SK-MEL-5 (cell line): ENCODE measurements at regions not wholly inside any gene's neighbourhood (a gene's known extent, or its start where the extent isn't known, plus 50 kb on each side); places are given as distances from the start of the nearest gene placed in this dataset.
A peak's percentile ranks its signal among the peaks of the same experiment; 100 is the strongest.

Experiments used
- DNase-seq: peaks from one replicate; pipeline ENCODE4 v3.0.0-alpha.2; 2016; ENCODE audit warnings: low read depth, low spot score
- in situ Hi-C: cut with HindIII; loops from 2 replicates; pipeline ENCODE4 v1.10.0; 2016; ENCODE audit warnings: low sequenced_read_pairs, high pct_unique_total_duplicates, low pct_unique_long_range_greater_than_20kb

- in situ Hi-C loops = no loop called here
- no peak for DNase-seq
Measured at GRCh38 chr4:24425863-24426262, 158.5 kb downstream of the DHX15 start.

DNA sequence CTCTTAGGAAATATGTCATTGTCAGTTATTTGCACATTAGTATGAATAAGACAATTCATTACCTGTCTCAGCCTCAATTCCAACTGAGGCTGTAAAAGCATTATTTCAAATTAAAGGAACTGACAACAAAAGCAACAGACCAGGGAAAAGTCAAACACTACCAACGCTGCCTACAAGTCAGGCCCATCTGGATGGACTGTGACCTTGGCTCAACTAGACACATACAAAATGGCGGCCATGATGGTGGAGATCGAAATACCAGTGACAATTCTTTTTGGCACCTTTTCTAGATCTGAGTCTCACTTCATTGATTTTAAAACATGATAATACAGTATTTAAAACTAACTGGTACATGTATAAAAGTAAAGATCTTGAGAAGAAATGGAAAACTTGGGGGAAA, 160.7 kb downstream of the DHX15 start:
- DNase-seq = no peak
- in situ Hi-C loops = no loop called here

DNA sequence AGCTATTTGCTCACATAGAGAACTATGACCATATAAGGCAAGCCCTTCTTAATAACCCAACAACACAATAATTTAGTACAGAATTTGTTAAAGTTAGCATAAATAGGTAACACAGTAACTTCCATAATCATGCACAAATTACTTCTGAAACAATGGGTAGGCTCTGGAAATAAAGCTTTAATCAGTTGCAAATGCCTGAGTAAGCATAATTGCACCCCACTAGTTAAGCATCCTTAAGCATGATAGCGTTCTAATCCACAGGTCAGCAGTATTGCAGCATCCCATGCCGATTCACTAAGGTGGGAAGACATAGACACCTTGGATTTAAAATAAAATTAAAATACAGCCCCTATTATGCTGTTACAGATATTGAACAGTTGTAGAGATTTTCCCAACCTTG, 161.7 kb downstream of the DHX15 start:
- in situ Hi-C loops = no loop called here
- no peak for DNase-seq

DNA sequence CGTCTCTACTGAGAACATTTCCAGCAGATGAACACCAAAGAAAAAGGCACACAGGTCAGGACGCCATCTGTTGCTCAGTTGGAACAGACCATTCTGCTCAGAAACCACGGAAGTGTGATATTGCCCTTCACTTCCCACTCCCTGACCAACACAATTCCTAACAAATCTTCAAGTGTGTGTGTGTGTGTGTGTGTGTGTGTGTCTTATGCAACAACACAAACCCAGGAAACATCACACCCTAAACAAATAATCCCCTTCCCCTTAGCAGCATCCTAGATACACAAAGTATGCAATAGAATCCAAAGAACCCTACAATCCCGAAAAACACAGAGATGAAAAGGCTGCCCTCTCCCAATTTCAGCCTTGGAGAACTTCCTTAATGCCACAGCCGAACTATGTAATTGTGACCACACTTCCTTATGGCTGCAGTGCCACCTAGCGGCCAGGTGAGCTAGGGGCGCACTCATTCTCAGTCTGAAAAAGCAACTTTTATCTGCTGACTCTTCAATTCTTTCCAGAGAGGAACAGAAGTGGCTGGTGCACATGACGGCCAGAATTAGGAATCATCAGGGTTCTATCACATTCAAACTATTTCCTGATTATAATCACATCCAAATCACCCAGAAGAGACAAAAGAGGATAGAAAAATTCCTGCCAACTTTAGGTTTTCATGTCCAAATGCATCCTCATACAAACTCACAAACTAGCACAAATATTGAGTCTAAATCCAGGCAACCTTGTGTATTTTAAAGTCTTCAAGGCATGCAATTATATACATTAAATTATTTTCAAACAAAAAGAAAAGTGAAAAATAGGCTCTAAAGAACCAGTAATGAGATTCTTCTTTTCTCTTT, 164.9 kb downstream of the DHX15 start:
- DNase-seq = peak; percentile 83
- in situ Hi-C loops = no loop called here

DNA sequence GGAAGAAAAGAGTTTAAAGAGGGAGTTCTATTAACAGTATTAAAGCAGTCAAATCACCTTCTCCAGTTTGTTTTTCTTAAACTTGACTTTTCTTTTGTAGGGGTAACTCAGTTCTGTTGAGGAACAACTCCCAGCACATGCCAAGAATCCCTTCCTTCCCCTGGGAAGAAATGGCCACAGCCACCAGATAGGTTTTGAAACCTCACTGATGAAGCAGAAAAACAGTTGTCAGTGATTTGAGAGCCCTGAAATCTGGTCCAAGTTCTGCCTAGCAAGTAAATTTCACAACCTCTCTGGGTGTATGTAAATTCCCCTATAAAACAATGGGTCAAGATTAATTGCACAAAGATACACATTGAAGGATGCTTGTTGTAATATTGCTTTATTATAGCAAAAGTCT, 167.1 kb downstream of the DHX15 start:
- in situ Hi-C loops = no loop called here

GRCh38 chr4:24416293-24416692, 168.1 kb downstream of the DHX15 start:
- in situ Hi-C loops = no loop called here

More for the DNA sequence above, 167.1 kb downstream of the DHX15 start:
- DNase-seq = no peak

DNA sequence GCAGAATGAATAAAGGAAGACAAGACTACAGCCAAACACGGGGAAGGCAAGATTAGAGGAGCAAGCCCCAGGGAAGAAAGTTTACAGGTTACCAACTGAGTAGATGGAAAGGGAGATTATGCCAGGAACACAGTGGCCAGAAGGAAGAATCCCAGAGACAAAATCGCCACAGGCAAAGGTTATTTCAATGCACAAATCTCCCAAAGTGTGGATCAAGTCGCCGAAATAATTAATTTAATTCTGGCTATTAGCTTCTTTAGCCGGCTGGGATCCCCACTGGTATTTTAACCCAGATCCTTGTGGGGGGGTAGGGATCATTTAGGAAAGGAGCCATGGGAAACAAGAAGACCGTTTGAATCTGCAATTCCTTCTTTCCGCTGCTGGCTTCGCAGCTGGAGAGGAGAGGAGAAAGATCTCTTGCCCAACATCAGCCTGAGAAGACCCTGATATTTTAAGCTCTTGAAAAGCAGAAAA, 171.0 kb downstream of the DHX15 start:
- in situ Hi-C loops = no loop called here
- no peak for DNase-seq

More at GRCh38 chr4:24416293-24416692, 168.1 kb downstream of the DHX15 start:
- no peak for DNase-seq

- no peak for DNase-seq
- in situ Hi-C loops = no loop called here
Measured at GRCh38 chr4:24411806-24412205, 172.5 kb downstream of the DHX15 start.

DNA sequence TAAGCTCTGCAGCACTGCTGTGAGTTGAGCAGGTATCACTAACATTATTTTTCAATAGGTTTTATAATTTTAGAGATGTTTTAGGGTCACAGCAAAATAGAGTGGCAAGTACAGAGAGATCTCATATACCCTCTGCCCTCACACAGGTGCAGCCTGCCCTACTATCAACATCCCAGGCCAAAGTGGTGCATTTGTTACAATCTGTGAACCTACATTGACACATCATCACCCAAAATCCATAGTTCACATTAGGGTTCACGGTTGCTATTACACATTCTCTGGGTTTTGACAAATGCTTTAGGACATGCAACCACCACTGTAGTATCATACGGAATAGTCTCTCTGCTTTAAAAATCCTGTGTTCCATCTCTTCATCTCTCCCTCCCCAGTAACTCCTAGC, 173.1 kb downstream of the DHX15 start:
- in situ Hi-C loops = no loop called here
- DNase-seq = no peak

- no peak for DNase-seq
- in situ Hi-C loops = no loop called here
Measured at GRCh38 chr4:24408640-24409039, 175.7 kb downstream of the DHX15 start.

- in situ Hi-C loops = no loop called here
Measured at GRCh38 chr4:24405926-24406325, 178.4 kb downstream of the DHX15 start.

DNA sequence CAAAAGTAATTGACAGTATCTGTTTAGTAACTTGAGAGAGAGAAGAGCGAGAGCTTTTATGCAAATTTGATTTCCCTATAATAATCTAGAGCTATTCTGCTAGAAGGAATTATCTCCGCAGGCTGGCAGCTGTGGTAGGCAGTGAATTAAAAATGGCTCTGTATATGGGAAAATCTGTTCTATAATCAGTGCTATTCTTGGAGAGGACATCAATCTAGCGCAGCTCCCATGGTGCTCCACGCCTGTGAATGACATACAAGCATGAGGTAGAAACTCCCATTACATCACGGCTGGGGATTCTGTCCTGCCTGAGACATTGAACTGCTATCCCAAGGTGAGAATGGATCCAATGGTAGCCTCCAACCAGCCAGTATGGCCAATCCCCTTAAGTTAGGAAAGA, 179.0 kb downstream of the DHX15 start:
- in situ Hi-C loops = no loop called here
- peak; percentile 10 for DNase-seq

More at GRCh38 chr4:24405926-24406325, 178.4 kb downstream of the DHX15 start:
- peak; percentile 67 for DNase-seq

GRCh38 chr4:24404281-24404680, 180.1 kb downstream of the DHX15 start:
- in situ Hi-C loops = no loop called here
- no peak for DNase-seq

- no peak for DNase-seq
- in situ Hi-C loops = no loop called here
Measured at GRCh38 chr4:24403265-24403664, 181.1 kb downstream of the DHX15 start.

DNA sequence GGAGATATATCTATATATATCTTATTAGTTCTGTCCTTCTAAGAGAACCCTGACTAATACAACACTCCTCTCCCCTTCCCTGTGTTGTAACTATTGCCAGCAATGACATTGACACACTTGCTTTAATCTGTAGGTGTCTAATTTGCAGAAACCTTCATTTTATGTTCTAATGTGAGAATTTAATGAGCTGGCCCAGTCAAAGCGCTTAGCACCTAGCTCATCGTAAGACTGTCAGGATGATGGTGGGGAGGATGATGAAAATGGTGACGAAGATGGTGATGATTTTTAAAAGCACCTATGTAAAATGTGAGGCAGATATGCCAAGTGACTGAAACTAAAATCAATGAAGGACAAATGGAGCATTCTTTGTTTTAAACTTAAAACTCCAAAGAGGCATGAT, 183.8 kb downstream of the DHX15 start:
- in situ Hi-C loops = no loop called here
- no peak for DNase-seq

DNA sequence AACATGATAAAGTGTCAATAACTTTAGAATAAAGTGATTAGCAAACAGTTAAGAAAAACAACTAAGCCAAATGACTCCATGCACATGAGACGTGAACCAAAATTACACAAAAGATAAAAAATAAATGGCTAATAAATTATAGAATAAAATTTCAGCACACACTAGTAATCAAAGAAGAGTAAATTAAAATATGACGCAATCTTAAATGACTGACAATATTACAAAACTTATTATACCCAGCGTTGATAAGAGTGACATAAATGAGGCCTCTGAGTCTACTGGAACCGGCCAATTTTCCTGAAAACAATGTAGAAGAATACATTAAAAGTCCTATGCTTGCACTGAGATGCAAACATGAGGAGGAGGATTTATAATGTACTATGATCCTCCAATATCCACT, 187.4 kb downstream of the DHX15 start:
- DNase-seq = no peak
- in situ Hi-C loops = no loop called here

- in situ Hi-C loops = no loop called here
- no peak for DNase-seq
Measured at GRCh38 chr4:24395937-24396336, 188.4 kb downstream of the DHX15 start.

GRCh38 chr4:24394041-24394440, 190.3 kb downstream of the DHX15 start:
- no peak for DNase-seq
- in situ Hi-C loops = no loop called here

DNA sequence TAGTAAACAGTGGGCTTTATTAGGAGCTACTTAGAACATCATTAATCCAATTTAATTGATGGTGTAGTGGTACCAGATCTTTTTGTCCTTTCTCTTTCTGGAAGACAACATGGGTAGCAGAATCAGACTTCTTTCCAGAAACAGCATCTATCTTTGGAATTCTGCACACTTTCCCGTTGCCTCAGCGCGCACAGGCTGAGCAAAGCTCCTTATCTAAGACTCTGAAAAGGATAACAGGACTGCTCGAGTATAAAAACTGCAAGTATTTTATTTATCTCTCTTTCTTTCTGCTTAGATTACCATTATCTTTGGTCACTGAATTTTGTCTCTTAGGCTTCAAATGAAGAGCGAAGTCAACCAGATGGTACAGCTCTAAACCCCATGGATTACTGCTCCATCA, 191.7 kb downstream of the DHX15 start:
- in situ Hi-C loops = no loop called here
- DNase-seq = no peak
